ENCODE measurements at regions not wholly inside any gene's neighbourhood (a gene's known extent, or its start where the extent isn't known, plus 50 kb on each side); places are given as distances from the start of the nearest gene placed in this dataset.
A peak's percentile ranks its signal among the peaks of the same experiment; 100 is the strongest.

GRCh38 chr14:98580131-98580678 lies 691.8 kb downstream of the BCL11B start:
- no peaks in the 10 kb centered on the region for H3K36me3 Mint-ChIP-seq (ENCODE audit: low read depth, unreplicated experiment)
- H3K9me3 Mint-ChIP-seq (ENCODE audit: unreplicated experiment), result no peaks in the 10 kb centered on the region
- TF ChIP-seq CTCF (IDR thresholded peaks at IDR 0.05; ENCODE audit: unreplicated experiment), result no peak
- no peak overlapping the region for H3K27ac Mint-ChIP-seq (ENCODE audit: unreplicated experiment)
- H3K27me3 Mint-ChIP-seq (ENCODE audit: unreplicated experiment), result peaks cover 6% of the 10 kb centered on the region
- peak; percentile 29 for DNase-seq (ENCODE audit: low spot score)
- no peaks in the 10 kb centered on the region for H3K4me1 Mint-ChIP-seq (ENCODE audit: unreplicated experiment)
- no peak overlapping the region for H3K4me3 Mint-ChIP-seq (ENCODE audit: unreplicated experiment)

GRCh38 chr14:98582276-98582675 lies 689.7 kb downstream of the BCL11B start:
- Mint-ChIP-seq H3K36me3 (ENCODE audit: low read depth, unreplicated experiment) (no peaks in the 10 kb centered on the region), H3K27me3 (ENCODE audit: unreplicated experiment) (peaks cover 6% of the 10 kb centered on the region), H3K4me3 (ENCODE audit: unreplicated experiment) (no peak overlapping the region), H3K9me3 (ENCODE audit: unreplicated experiment) (no peaks in the 10 kb centered on the region), H3K27ac (ENCODE audit: unreplicated experiment) (no peak overlapping the region), H3K4me1 (ENCODE audit: unreplicated experiment) (no peaks in the 10 kb centered on the region)
- no peak for DNase-seq (ENCODE audit: low spot score)
- no peak for TF ChIP-seq CTCF (IDR thresholded peaks at IDR 0.05; ENCODE audit: unreplicated experiment)

GRCh38 chr14:98591161-98591560 lies 680.8 kb downstream of the BCL11B start:
- Mint-ChIP-seq H3K27me3 (ENCODE audit: unreplicated experiment) (no peaks in the 10 kb centered on the region), H3K36me3 (ENCODE audit: low read depth, unreplicated experiment) (no peaks in the 10 kb centered on the region), H3K27ac (ENCODE audit: unreplicated experiment) (no peak overlapping the region), H3K4me3 (ENCODE audit: unreplicated experiment) (no peak overlapping the region), H3K9me3 (ENCODE audit: unreplicated experiment) (no peaks in the 10 kb centered on the region), H3K4me1 (ENCODE audit: unreplicated experiment) (no peaks in the 10 kb centered on the region)
- DNase-seq (ENCODE audit: low spot score), result no peak
- no peak for TF ChIP-seq CTCF (IDR thresholded peaks at IDR 0.05; ENCODE audit: unreplicated experiment)

- no peaks in the 10 kb centered on the region for H3K9me3 Mint-ChIP-seq (ENCODE audit: unreplicated experiment)
- H3K36me3 Mint-ChIP-seq (ENCODE audit: low read depth, unreplicated experiment), result no peaks in the 10 kb centered on the region
- no peak overlapping the region for H3K4me3 Mint-ChIP-seq (ENCODE audit: unreplicated experiment)
- no peaks in the 10 kb centered on the region for H3K4me1 Mint-ChIP-seq (ENCODE audit: unreplicated experiment)
- TF ChIP-seq CTCF (IDR thresholded peaks at IDR 0.05; ENCODE audit: unreplicated experiment), result no peak
- no peak for DNase-seq (ENCODE audit: low spot score)
- no peak overlapping the region for H3K27ac Mint-ChIP-seq (ENCODE audit: unreplicated experiment)
- no peaks in the 10 kb centered on the region for H3K27me3 Mint-ChIP-seq (ENCODE audit: unreplicated experiment)
Measured at GRCh38 chr14:98592611-98593170, 679.3 kb downstream of the BCL11B start.

- no peak for DNase-seq (ENCODE audit: low spot score)
- Mint-ChIP-seq H3K36me3 (ENCODE audit: low read depth, unreplicated experiment) (no peaks in the 10 kb centered on the region), H3K27ac (ENCODE audit: unreplicated experiment) (no peak overlapping the region), H3K27me3 (ENCODE audit: unreplicated experiment) (no peaks in the 10 kb centered on the region), H3K4me1 (ENCODE audit: unreplicated experiment) (no peaks in the 10 kb centered on the region), H3K4me3 (ENCODE audit: unreplicated experiment) (no peak overlapping the region), H3K9me3 (ENCODE audit: unreplicated experiment) (no peaks in the 10 kb centered on the region)
- TF ChIP-seq CTCF (IDR thresholded peaks at IDR 0.05; ENCODE audit: unreplicated experiment), result no peak
Measured at GRCh38 chr14:98593361-98593761, 678.6 kb downstream of the BCL11B start.
